HG02623 (cell line): ENCODE measurements at regions not wholly inside any gene's neighbourhood (a gene's known extent, or its start where the extent isn't known, plus 50 kb on each side); places are given as distances from the start of the nearest gene placed in this dataset.

ENCODE experiments used
- ATAC-seq: cut with Tn5 transposase; IDR thresholded peaks from one replicate; pipeline ENCODE4 v1.9.1; 2021; ENCODE audit warnings: moderate library complexity; ENCODE audit not compliant: unreplicated experiment

DNA sequence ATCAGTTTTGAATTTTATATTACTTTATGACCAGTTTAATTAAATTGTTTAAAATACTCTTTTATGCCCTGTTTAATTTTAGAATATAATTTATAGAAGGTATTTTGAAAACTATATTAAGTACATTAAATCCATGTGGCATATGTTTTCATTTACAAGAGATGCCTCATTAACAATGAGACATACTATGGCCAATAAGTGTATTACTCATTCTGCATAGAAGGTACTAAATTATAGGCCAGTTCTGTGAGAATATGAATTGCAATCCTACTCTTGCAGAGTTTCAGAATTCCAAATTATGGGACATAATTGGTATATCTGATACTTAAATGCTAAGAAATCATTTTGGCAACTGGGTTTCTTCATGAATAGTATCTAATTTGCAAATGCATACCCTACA, 951.1 kb downstream of the FAT4 start:
- ATAC-seq = no peak

DNA sequence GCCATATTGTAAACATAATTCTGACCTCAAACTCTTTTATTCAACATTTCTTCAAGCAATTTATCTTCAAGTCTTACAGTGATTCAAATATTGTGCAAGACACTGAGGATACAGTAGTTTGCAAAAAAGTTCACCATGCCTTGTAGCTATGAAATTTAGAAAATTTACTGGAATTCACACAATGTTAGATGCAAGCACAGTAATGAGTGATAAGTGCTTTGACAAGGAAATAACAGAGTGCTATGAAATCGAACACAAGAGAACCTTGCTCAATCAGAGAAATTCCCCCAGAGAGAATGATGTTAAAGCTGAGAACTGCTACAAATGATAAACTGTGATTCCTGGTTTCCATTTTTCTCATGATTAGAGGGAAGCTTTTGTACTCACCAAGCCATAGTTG, 952.9 kb downstream of the FAT4 start:
- ATAC-seq = no peak

DNA sequence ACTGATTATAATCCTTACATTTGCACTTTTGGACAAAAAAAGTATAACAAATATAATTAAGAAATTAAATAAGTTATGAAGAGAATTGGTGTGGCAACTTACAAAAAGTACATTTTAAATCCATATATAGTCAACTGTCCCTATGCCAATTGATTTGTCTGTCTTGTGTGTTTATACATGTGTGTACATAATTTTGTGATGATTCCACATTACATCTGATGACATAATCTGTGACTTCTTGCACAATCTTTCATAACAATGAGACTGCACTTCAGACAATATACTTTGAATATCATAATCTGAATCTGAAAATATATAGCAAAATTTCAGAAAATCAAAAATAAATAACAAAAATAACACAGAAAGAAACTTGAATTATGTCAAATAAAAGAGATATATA, 953.4 kb downstream of the FAT4 start:
- no peak for ATAC-seq

DNA sequence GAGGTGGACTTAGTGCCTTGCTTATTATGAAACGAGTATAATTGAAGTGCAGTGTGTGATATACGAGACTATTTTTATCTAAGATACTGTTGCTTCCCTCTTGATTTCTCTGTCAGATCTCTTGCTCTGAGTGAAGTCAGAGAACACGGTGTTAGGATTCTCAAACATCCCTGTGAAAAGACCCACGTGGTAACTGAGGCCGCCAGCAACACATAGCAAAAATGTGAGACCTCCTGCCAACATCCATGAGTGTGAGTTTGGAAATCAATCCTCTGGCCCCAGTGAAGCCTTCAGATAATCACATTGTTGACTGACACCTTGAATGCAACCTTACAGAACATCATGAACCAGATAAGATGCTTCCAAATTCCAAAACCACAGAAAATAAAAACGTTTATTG, 954.4 kb downstream of the FAT4 start:
- no peak for ATAC-seq

- no peak for ATAC-seq
These were observed 956.5 kb downstream of the FAT4 start for GRCh38 chr4:126271292-126271691.

DNA sequence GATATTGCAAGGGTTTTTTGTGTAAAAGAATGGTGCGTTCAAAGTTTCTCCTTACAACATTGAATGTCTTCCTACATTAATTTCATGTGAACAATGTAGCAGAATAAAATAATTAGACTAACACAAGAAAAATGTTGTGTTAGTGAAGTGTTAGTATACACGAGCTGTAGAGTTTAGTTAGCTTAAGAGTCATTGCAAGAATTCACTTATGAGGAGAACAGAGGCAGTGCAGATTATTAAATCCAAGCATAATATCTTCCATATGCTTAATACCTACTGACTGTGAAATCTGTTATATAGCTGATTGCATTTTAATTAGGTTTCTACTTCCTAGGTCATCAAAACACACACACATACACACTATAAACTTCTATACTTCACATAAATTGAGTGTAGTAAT, 959.0 kb downstream of the FAT4 start:
- no peak for ATAC-seq

DNA sequence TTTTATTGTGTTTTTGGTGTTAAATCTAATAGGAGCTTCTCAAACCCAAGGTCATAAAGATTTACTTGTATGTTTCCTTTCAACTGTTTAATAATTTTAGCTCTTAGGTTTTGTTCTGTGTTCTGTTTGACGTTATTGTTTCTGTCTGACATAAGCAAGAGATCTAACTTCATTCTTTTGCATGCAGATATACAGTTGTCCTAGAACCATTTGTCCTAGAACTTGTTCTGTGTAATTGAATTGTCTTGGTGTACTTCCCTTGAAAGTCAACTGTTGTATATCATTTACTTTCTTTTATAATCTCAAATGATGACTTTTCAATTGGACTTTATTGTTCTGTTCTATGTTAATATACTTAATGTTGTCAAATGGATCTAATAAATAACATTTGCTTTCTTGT, 977.1 kb downstream of the FAT4 start:
- ATAC-seq = no peak

DNA sequence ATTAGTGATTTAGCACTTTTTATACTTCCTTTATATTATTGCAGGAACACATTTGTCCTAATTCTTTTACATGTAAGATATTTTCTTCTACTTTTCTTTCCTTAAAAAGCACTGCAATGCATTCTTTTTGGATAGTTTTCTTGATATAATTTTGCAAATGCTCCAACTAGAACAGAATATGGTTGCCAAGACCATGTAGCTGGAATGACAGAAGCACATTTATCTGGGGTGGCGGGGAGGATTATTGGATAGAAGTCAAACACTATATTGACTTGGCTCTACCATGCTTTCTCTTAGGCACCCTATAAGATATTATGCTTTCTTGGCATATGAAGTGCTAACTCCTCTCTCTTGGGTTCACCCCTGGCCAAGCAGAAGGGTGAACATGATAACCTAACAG, 983.5 kb downstream of the FAT4 start:
- no peak for ATAC-seq

DNA sequence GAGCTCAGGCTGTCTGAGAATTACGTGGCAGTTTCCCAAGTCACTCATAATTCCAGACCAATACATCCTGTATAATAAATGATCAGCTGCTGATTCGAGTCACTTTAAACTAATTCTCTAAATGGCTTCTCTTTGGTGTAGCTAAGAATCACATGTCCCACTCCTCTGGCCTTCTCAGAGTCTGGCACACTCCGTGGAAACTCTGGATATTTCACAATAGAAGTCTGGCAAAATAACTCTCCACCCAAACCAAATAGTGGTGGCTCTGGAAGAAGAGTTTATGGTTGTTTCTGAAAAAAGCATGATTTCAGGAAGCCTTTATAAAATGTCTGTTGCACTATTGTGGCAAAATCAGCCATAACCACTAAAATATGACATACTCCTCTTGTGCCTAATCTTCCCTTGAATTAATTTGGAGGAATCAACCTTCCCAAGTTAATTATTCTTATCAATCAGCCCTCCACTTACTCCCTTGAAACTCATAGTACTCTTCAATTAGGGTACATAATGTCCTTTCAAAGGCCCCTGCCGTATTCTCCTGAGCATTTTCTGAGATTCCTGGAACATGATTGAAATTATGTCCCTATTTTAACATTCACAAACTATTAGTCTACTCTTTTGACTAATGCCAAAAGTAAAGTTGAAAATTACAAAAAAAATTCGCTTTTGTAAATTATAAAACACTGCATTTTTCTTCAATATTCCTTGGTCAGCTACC, 991.6 kb downstream of the FAT4 start:
- no peak for ATAC-seq

GRCh38 chr4:126318376-126318775, 1003.6 kb downstream of the FAT4 start:
- ATAC-seq = no peak

DNA sequence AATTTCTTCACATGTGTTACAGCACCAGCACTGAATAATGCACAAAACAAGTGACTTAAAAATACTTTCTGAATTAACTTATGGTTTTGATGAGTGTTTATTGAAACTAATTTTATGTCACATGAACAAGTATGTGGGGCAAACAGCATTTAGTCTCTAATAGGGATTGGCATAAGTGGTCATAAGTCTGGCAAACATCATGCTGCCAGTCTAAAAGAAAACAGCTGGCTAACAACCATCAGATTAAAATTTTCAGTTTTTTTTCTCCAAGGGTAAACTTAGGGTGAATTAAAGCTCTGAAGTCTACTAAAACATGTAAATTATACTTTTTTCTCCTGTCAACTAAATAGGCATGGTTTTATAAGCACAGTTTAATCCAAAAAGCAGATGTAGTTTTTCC, 1014.2 kb downstream of the FAT4 start:
- ATAC-seq = no peak

DNA sequence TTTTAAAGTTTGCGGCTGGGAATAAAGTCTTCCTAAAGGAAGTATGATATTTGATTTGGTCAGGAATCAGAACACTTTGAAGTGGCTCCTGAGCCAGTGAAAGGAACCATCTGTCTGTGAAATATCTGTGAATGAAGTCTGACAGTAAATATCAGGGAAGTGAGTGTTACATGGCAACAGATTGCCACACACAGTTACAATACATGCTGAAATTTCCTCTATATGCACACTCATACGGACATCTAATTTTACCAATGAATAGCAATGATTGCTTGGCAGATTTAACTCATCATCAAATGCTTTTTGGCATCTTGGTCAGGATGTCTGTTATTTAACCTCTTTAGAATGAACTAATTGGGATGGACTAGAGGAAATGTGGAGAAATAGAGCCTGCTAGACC, 1023.8 kb downstream of the FAT4 start:
- ATAC-seq = no peak

GRCh38 chr4:126341927-126342326, 1027.2 kb downstream of the FAT4 start:
- no peak for ATAC-seq

DNA sequence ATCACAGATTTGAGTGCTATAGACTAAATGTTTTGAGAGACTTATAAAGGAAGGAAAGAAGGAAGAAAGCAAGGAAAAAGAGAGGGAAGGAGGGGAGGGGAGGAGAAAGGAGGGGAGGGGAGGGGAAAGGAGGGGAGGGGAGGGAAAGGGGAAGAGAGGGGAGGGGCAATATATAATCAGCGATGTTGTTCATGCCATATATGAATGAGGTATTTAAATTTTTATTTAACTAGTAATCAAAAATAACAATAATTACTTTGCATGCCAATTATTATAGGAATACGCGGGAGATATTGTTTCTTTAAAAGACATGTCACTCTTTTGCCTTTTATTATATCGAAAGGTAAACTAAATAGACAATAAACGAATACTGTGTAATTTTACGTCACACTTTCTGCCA, 1029.7 kb downstream of the FAT4 start:
- no peak for ATAC-seq

DNA sequence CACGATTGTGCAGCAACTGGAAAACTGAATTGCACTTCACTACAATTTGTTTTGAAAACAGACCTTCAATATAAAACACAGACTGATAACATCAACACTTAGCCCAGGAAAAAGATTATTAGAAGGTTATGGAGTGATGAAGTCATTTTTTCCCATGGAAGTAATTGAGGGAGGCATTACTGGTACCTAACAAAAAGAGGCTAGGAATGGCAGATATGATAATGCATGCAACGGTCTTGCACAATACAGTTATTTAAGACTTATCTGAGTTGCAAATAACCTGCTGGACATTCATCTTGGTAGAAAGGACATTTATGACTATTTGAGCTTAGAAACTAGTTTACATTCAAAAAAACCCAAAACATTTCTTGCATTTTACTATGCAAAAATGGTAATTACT, 1031.9 kb downstream of the FAT4 start:
- ATAC-seq = no peak

GRCh38 chr4:126354784-126355183, 1040.0 kb downstream of the FAT4 start:
- ATAC-seq = no peak

DNA sequence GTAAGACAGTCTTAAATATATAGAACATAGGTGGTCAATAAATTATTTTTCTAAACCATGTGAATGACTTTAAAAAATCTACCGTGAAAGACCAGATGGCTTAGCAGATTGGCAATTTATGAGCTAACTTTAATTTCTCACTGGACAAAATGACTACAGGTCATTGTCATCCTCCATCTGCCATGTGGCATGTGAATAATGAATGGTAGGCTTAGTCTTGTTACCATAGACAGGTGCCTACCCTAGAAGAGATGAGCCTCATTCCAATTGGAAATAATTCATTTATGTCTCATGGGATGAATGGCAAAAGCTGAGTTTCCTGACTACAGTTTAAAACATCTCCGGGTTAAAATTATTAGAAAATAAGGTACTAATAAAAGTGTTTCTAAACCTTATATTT, 1043.3 kb downstream of the FAT4 start:
- ATAC-seq = no peak

GRCh38 chr4:126361287-126361686, 1046.5 kb downstream of the FAT4 start:
- ATAC-seq = no peak

GRCh38 chr4:126364311-126364911, 1049.7 kb downstream of the FAT4 start:
- no peak for ATAC-seq

DNA sequence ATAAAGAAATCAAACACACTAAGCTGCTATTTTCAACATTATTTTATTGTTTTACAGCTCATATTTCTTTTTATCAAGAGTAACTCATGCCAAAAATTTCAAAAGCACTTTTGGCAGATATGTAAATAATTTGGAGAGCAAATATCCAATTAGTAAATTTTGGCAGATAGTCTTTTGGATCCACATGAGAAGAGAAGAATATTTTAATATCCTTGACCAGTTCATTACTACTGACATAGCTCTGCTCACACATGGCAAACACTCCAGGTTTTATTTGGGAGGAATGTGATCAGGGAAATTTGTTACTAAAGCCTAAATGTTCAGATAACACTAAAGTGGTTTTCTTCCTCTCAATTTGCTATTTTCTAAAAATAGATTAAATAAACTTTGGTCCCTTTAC, 1054.3 kb downstream of the FAT4 start:
- no peak for ATAC-seq

- no peak for ATAC-seq
These were observed 1057.9 kb downstream of the FAT4 start for GRCh38 chr4:126372634-126373033.

- ATAC-seq = no peak
These were observed 1060.8 kb downstream of the FAT4 start for GRCh38 chr4:126375462-126376054.

DNA sequence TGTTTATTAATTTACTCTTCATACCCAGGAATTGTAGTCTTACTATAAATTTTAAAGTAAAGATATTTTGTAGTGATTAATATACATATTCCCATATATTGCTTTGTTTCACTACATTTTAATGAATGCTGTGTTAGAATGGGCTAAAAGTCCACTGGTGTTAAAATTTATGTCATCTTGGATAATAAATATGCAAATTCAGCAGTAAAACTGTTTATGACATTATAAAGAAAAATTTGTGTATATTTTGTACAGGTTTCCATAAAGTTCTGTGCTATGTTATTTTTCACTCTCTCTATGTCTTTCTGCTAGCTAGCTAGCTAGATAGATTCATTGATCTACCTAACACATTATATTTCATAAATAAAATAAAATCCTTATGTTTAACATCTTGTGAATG, 1071.2 kb downstream of the FAT4 start:
- no peak for ATAC-seq
